GM19395 (cell line): ENCODE measurements at regions not wholly inside any gene's neighbourhood (a gene's known extent, or its start where the extent isn't known, plus 50 kb on each side); places are given as distances from the start of the nearest gene placed in this dataset.
"Not testable (repeated sequence)": the region's sequence is repeated elsewhere in the genome, so short reads cannot be mapped to it uniquely, and the experiment has no call there.

Source experiments
- ATAC-seq: cut with Tn5 transposase; IDR thresholded peaks from one replicate; pipeline ENCODE4 v1.9.1; 2021; ENCODE audit warnings: mild to moderate bottlenecking, moderate library complexity; ENCODE audit not compliant: unreplicated experiment

DNA sequence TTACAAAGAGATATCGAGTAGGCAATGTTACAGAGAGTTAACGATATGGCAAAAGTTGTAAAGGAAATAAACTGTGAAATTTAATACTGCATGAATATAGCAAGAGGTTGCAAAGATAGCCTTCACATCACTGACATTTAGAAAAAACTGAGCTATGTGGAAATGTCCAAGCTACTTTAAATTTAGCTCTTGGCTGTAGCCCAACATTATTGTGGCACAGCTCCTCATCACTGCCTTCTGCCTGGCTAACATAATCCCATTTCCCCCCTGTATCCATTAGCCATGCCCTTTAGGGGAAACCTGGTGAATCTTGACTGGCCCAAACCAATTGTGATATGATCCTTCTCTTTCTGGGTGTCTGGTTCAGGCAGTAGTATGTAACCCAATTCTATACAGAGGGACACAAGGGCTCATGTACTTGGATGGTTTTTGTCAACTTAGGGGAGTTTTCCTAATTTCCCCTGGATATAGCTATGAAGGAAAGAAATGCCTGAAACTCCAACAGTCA lies 115.4 kb downstream of the PFDN4 start:
- ATAC-seq: no peak

DNA sequence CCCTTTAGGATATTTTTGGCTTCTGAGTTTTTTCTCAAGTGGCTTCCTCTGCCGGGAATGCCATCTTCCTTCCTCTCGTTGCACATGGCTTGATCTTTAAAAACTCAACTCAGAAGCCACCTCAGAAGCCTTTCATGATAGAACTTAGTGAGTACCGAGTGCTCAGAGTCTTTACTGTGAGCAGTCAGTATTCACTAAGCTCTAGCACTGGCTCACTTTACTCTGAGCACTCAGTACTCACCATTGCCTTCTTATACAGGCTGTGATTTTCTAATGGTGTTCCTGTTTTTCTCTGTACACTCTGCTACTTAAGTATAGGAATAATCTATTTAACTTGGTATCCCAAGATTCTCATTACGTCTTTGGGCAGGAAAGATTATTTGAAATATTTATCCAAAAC lies 116.2 kb downstream of the PFDN4 start:
- no peak for ATAC-seq

DNA sequence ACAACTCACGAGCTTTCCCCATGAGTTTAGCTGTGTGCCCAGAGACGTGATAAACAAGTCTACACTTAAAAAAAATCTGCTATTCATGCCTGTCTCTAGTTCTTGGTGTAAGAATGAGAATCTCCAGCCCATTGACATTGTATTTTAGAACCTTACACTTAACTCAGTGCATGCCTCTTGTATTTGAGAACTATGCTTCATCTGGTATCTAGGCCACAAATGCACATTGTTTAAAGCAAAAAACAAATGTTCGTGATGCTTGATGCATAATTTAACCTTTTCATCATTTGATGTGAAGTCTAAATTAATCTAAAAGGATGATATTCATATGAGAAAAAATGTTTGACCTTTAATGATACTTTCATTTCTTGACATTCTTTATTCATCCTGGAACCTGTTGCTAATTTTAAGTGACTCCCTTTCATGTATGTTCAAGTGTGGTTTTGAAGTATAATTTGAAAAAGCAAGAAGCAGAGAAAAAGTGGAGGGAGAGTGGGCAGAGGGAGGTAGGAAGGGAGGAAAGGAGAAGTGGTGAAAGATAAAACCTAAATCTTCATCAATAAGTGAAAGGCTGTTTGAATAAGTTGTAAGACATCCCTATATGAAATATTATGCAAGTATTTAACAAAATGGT lies 116.9 kb downstream of the PFDN4 start:
- no peak for ATAC-seq

DNA sequence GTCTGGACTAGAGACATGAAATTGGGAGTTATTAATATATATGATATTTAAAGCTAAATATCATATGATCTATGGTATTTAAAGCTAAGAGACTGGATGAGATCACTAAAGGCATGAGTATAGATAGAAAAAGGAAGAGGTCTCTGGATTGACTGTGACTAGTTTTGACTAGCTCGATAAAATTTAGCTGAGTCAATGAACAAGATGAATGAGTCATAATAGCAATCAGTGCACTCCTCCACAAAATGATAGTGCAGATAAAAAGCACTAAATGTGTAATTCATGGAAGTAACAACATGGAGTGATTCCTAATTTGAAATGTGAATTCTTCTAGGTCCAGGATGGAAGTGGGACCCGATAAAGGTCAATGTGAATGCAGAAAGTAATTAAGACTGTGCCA lies 127.4 kb downstream of the PFDN4 start:
- no peak for ATAC-seq

DNA sequence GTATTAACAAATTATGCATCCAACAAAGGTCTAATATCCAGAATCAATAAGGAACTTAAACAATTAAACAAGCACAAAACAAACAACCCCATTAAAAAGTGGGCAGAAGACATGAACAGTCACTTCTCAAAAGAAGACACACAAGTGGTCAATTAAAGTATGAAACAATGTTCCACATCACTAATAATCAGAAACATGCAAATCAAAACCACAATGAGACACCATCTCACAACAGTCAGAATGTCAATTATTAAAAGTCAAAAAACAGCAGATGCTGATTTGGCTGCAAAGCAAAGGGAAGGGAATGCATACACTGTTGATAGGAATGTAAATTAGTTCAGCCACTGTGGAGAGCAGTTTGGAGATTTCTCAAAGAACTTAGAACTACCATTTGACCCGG lies 129.3 kb downstream of the PFDN4 start:
- no peak for ATAC-seq

DNA sequence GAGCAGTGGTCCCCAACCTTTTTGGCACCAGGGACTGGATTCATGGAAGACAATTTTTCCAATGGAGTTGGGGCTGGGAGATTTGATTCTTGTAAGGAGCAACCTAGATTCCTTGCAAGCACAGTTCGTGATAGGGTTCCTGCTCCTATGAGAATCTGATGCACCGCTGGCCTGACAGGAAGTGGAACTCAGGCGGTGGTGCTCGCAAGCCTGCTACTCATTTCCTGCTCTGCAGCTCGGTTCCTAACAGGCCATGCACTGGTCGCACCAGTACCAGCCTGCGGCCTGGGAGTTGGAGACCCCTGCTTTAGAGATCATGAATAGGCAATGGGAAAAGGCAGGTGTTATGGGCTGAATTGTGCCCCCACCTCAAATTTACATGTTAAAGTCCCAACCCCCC lies 131.2 kb downstream of the PFDN4 start:
- no peak for ATAC-seq

DNA sequence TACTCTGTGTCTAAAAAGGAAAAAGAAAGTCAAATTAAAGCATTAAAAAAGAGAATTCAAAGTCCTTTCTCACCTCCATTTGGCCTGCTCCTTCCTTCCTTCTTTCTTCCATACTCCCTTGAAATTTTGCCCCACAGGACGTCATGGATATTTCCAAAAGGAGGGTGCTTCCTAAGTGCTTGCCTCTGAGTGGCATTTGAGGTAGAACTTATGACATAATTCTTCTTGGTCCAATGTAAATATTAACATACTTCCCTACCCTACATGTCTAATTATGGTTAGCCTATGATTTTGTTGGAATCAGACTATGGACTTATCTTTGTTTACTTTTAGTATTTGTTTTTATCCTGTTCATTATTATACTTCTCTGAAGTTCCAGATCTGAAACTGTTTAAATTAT lies 132.3 kb downstream of the PFDN4 start:
- ATAC-seq: no peak

DNA sequence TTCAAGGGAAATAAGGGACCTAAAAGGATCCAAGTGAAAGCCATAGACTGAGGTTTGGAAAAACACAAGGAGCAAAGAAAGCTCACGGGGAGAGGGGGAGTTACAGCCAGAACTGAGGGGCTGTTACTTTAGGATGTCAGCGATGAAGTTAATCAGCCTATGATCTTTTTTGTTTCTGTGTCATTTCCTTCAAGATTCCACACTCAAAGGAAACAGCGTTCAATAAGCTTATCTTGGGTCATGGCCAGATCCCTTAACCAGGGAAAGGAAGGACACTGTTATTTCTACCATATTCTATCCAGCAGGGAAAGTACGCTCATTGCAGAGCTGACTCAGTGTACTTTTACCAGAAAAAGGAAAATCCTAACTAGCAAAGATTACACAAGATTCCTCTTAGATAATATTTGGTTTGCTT lies 132.8 kb downstream of the PFDN4 start:
- ATAC-seq: no peak

DNA sequence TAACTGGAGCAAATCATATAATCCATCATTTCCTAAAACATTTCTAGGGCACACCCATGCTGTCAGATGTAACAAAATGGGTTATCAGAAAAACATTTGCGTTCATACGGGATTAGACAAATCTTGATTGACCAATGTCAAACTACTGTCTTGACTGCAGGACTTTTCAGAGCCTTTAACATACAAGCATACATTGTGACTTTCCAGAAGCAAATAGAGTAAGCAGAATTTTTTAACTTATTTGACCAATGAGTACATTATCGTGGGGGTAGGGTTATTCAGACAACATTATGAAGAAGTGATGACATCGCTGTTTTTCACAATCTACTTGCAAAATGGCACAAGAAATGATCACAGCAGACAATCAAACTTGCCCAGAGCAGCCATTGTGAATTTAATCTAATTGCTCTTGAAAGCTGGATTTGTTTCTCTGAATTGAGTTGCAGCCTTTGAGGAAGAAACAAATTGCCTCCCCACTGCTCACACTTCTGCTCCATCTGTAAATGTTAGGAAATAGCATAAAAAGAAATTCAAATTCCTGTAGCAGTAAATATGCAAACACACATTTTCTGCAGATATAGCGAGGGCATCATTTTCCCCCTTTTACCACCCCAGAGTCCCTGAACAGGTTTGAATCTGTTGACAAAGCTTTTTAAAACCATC lies 133.0 kb upstream of the DOK5 start:
- ATAC-seq: no peak

DNA sequence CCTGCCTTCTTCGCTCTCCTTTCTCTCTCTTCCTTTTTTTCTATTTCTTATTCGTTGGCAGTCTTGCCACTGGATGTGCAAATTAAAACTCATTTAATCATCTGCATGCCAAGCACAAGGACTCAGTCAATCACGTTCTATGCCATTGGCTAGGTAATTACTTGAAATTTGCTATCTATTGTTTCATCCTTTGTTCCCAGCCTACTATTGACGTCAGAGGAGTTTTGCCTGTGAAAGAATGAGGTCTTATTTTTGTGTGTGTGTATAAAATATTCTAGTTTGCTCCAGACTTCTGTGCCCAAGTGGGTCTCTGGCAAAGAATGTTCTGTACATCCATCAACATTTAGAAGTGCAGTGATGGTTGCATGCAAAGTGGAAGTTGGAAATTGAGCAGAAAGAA lies 132.3 kb upstream of the DOK5 start:
- no peak for ATAC-seq

DNA sequence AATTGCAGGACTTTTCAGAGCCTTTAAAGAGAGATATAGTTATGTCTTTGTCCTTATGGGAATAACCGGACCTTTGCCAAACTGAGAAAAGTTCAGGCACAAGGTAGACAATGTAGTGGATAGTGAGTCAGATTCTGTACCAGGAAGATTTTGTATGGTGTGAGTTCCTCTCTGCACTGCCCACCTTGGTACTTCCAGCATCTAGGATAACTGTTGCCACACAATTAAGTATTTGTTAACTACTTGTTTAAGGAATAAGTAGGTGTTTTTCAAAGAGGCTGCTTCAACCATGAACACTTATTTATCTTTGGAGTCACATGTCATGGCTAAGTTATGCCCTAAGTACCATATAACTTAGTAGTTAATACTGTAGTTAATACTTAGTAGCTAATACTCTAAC lies 131.8 kb upstream of the DOK5 start:
- no peak for ATAC-seq

DNA sequence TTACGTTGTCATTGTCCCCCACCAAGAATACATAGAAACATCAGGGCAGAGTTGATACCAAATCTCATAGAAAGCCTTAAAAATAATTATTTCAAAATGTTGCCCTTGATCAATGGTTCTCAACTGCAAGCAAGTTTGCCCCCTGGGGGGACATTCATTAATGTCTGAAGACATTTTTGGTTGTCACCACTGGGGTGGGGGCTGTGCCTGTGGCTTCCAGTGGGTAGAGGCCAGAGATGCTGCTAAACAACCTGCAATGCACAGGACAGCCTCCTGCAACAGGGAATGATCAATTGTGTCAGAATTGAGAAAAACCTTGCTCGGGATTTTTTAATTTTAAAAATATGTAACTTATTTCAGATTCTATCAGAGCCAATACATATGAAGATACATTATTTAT lies 130.6 kb upstream of the DOK5 start:
- ATAC-seq: no peak

DNA sequence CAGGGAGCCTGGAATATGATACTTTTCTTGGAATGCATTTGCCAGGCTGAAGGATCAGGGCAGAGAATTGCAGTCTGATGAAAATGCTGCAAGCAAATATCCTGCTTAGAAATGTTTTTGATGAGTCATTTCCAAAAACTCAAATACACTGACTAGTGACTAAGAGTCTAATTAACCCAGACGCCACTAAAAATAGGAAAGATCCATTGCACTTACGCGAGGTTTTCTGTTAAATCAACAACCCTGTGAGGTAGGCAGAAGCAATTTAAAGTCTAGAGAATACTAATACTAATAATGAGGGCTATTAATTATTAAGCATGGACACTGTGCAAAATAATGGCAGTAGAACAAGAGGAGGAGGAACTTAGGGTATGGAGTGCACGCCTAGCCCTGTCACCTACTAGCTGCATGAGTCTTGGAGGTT lies 130.1 kb upstream of the DOK5 start:
- peak; percentile 82 for ATAC-seq

DNA sequence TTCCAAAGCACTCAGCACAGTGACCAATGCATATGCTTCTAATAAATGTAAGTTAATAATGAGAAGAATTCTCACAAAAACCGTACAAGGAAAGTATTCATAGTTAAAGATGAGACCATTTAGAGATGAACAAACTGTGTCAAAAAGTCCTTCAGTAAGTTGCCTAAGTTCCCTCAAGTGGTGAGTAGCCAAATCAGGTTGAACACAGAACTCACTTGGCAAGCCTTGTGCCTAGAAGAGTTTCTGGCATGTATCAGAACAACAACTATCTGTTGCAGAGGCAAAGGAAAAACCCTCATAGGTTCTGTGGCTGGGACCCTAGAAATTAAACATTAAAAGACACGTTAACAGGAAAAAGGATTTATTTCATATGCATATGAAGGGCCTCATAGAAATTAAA lies 129.6 kb upstream of the DOK5 start:
- ATAC-seq: peak; percentile 17

DNA sequence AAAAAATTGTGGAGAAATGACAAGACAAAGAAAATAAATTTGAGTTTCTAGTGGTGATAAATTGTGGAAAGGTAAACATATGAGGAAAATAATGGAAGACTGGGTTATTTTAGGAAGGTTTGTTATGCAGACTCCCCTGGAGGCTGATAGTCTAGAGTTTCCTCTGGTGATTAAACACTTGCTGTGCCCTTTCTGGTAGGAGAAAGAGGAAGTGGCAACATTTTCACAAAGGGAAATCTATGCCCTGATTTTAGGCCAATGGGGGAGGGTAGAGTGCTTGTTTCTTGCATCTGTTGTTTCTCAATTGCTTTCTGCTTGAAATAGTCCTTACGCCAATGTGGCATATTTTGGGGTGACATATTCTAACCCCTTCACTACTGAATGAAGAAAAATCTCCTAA lies 129.1 kb upstream of the DOK5 start:
- no peak for ATAC-seq

DNA sequence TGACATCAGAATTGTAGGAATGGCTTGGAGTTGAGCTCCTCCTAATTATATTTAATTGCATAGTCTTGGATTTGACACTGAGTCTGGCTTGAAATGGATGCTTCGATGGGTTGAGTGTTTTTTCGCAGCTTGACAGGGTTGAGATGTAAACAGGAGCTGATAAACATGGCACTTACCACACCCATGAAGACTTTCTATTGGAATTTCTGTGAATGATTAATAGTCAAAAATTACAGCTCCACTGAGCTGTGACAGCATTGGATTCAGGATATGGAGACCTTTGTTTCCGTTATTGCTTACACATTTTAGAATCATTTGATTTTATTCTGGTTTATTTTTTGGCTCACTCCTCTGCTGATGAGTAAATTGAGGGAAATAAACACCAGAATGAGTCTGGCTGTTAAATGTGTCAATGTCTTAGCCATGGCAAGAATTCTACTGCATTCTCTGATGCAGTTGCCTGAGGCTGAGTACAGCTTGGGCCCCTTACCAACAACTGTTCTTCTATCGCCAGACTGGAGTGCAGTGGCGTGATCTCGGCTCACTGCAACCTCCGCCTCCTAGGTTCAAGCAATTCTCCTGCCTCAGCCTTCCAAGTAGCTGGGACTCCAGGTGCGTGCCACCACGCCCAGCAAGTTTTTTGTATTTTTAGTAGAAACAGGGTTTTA lies 128.1 kb upstream of the DOK5 start:
- ATAC-seq: no peak

DNA sequence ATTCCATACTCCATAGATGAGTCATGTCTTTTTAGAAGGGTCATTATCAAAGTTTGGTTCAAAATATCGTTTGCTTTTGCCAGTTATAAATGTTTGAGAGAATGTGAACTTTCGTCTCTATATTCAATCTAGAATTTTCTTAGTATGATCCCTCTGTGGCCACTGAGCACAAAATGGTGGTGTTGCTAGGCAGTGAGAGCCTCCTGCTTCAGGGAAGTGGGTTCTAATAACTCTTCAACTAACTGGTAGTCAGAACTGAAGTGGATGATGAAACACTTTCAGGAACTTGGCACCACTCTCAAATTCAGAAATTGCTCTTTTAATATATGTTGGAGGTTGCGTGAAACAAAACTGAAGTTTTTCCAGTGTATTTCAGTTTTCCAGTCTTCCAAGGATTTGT lies 125.0 kb upstream of the DOK5 start:
- ATAC-seq: no peak

DNA sequence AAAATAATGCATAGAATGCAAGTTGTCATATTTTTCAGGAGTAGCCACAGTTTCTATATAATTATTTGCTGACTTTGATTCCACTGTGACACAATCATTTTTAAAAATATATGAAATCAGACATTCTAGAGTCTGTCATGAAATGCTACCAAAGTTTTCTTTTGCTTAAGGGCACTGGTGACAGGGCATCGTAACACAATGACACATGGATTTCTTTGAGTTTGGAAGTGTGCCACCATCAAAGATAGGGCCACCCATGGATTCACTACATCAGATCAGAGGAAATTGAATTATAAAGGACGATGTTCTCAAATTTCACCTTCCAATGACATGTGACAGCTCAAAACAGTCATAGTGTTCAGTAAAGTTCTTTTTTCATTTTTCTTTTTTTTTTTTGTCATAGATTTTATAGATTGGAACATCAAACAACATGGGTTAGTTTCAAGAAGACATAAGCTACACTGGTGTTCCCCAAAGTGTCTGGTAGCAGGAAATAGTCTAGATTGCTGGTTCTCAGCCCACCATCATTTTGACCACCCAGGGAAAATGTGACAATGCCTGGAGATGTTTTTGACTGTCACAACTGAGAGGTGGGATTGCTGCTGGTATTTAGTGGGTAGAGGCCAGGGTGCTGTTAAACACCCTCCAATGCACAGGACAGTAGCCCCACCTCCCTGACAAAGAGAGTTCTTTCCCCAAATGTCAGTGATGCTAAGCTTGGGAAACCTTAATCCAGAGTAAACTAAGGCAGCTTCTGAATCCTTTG lies 123.8 kb upstream of the DOK5 start:
- no peak for ATAC-seq

DNA sequence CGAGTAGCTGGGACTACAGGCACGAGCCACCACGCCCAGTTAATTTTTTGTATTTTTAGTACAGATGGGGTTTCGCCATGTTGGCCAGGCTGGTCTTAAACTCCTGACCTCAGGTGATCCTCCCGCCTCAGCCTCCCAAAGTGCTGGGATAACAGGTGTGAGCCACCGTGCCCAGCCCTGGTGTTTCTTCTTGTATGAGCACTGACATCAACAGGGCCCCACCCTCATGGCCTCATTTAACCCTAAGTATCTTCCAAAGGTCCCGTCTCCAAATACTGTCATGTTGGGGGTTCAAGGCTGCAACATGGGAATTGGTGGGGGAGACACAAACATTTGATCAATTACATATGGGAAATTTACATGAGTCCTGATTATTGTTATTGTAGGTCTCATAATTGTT lies 122.9 kb upstream of the DOK5 start:
- not testable (repeated sequence) for ATAC-seq

DNA sequence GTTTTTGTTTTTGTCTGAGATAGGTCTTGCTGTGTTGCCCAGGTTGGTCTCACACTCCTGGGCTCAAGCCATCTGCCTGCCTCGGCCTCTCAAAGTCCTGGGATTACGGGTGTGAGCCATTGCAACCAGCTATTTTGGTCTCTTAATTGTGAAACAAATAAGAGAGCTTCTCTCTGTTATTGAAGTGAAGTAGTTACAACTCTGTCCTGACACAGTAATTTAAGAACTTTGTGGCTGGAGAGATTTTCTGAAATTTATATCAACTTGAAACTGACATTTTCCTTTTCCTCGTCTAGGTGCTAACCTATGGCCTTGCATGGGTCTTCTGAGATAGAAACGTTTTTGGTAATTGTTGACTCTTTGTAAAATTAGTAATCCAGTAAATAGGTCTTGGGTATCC lies 122.1 kb upstream of the DOK5 start:
- ATAC-seq: no peak

DNA sequence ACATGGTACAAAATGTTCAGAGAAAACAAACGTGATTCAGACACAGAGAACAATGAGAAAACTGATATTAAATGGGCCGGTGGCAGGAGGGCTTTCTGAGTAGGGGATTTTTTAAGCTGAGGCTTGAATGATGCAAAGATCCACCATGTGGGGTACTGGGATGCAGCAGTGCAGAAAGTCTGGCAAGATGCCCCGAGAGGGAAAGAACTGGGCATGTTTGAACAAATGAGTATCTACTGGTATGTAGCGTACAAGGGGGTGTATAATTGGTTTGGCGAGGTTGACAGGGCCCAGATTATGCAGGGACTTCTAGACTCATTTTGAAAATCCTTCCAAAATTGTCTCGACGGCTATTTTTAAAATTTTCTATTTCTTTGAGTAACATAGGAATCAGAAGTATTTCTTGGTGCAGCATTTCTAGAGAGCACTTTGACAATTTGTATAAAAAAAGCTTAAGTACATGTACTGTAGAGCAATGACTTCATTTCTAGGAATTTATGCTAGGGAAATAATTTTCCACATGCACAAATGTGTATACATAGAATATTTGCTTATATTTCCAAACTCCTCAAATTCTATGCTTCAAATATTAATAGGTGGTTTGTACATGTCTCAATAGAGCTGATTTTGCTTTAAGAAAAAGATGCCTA lies 119.6 kb upstream of the DOK5 start:
- ATAC-seq: no peak
